ENCODE measurements at regions not wholly inside any gene's neighbourhood (a gene's known extent, or its start where the extent isn't known, plus 50 kb on each side); places are given as distances from the start of the nearest gene placed in this dataset.

DNA sequence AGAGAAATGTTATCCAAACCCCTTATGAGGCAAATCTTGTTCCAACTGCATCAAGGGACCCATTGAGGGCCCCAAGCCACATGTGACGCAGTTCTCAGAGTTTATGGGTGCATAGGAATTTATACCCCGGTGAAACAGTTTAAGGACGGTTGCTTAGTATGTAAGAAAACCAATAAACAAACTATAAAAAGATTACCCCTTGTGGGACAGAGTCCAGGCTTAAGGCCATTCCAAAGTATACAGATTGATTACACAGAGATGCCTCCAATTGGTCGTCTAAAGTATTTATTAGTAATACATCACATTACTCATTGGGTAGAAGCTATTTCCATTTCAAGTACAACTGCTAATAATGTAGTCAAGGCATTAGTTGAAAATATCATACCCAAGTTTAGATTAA is 885.0 kb upstream of the MDGA2 start:
- H3K9ac ChIP-seq (ENCODE audit: extremely low read depth, insufficient read length, low read length) = no peak overlapping the region
- no peaks in the 10 kb centered on the region for H3K79me1 ChIP-seq (ENCODE audit: insufficient read depth, low read depth, low read length, poor library complexity, severe bottlenecking)
- no peak overlapping the region for H3K56ac ChIP-seq (ENCODE audit: insufficient read length, low read depth, low read length)
- no peak overlapping the region for H2BK12ac ChIP-seq (ENCODE audit: insufficient read length, low read depth, low read length)
- H3K14ac ChIP-seq (ENCODE audit: insufficient read depth, low read length) = no peak overlapping the region
- DNase-seq = no peak
- Mint-ChIP-seq H3K27me3 (ENCODE audit: low read depth) (0 out of 2 replicates have a peak, but pooled peaks cover 3% of the 10 kb centered on the region), H3K9me3 (peaks cover 14 to 23% of the 10 kb centered on the region in 2 experiments; a peak in 4 of 5 replicates), H3K27ac (no peak overlapping the region), H3K4me1 (peaks cover 32 to 43% of the 10 kb centered on the region in 2 experiments), H3K4me3 (no peak overlapping the region), H3K36me3 (ENCODE audit: insufficient read depth in 1 of 3, low read depth in 3 of 3) (peaks cover 12 to 25% (median 15%) of the 10 kb centered on the region in 3 experiments)
- no peak overlapping the region for H3T11ph ChIP-seq (ENCODE audit: low read length)
- WGBS (ENCODE audit: extremely low coverage, insufficient read length, low lambda C conversion rate) = no CpG with 5 or more reads among the region's 4 CpGs
- H3K4ac ChIP-seq (ENCODE audit: low read depth, low read length) = no peak overlapping the region
- H3K4me1 ChIP-seq (ENCODE audit: insufficient read depth, low read length) = peaks cover 1% of the 10 kb centered on the region; the same call in 1 of the 2 replicates
- H3K18ac ChIP-seq (ENCODE audit: insufficient read length, low read depth, low read length) = no peak overlapping the region
- H4K8ac ChIP-seq (replicated peaks; ENCODE audit: insufficient read length, low read depth, low read length) = no peak overlapping the region
- H3K27me3 ChIP-seq (ENCODE audit: insufficient read depth, low read length) = no peaks in the 10 kb centered on the region
- no peak overlapping the region for H2BK120ac ChIP-seq (ENCODE audit: low read depth, low read length, poor library complexity, severe bottlenecking)
- no peak overlapping the region for H4K5ac ChIP-seq (ENCODE audit: insufficient read length, low read depth, low read length)
- no peaks in the 10 kb centered on the region for H4K20me1 ChIP-seq (ENCODE audit: control insufficient read depth, insufficient read depth, insufficient read length)
- no peak overlapping the region for H3K27ac ChIP-seq (ENCODE audit: insufficient read length, low read depth, low read length)
- TF ChIP-seq, protein P1, sequence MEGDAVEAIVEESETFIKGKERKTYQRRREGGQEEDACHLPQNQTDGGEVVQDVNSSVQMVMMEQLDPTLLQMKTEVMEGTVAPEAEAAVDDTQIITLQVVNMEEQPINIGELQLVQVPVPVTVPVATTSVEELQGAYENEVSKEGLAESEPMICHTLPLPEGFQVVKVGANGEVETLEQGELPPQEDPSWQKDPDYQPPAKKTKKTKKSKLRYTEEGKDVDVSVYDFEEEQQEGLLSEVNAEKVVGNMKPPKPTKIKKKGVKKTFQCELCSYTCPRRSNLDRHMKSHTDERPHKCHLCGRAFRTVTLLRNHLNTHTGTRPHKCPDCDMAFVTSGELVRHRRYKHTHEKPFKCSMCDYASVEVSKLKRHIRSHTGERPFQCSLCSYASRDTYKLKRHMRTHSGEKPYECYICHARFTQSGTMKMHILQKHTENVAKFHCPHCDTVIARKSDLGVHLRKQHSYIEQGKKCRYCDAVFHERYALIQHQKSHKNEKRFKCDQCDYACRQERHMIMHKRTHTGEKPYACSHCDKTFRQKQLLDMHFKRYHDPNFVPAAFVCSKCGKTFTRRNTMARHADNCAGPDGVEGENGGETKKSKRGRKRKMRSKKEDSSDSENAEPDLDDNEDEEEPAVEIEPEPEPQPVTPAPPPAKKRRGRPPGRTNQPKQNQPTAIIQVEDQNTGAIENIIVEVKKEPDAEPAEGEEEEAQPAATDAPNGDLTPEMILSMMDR (conservative IDR thresholded peaks at IDR 0.05) = no peak
- no peak overlapping the region for H2BK5ac ChIP-seq (ENCODE audit: insufficient read length, low read length)
- H4K91ac ChIP-seq (ENCODE audit: insufficient read length, low read depth, low read length) = no peak overlapping the region
- H3K9me3 ChIP-seq (ENCODE audit: control insufficient read depth, low read depth, low read length) = no peaks in the 10 kb centered on the region
- H2BK20ac ChIP-seq (ENCODE audit: low read depth, low read length, poor library complexity, severe bottlenecking) = no peak overlapping the region
- no peak overlapping the region for H2BK15ac ChIP-seq (ENCODE audit: low read depth, low read length)
- no peak overlapping the region for H3K4me2 ChIP-seq (ENCODE audit: insufficient read depth, insufficient read length, low read length)
- H3K79me2 ChIP-seq (ENCODE audit: insufficient read depth, low read length) = no peaks in the 10 kb centered on the region
- H2AK5ac ChIP-seq (ENCODE audit: insufficient read length, low read length) = no peak overlapping the region
- no peak overlapping the region for H2AFZ ChIP-seq (ENCODE audit: low read length)
- H3K23me2 ChIP-seq (ENCODE audit: insufficient read length, low read depth, low read length, poor library complexity, severe bottlenecking) = no peaks in the 10 kb centered on the region
- no peak overlapping the region for H3K23ac ChIP-seq (ENCODE audit: insufficient read length, low read depth, low read length)

Data from H9 (cell line).